ENCODE measurements at regions not wholly inside any gene's neighbourhood (a gene's known extent, or its start where the extent isn't known, plus 50 kb on each side); places are given as distances from the start of the nearest gene placed in this dataset.

GRCh38 chr18:29009250-29009803 is 832.4 kb upstream of the CDH2 start:
- no peak overlapping the region for H3K4me3 ChIP-seq (ENCODE audit: low read depth in 1 of 3, low read length in 3 of 3)
- WGBS, 3 donors: 83 to 84% (median 84%) methylated on average over 2 of the region's 2 CpGs
- no peaks in the 10 kb centered on the region for H3K36me3 ChIP-seq (ENCODE audit: control insufficient read depth in 3 of 3, insufficient read depth in 2 of 3, low read depth in 1 of 3, low read length in 3 of 3)
- no peaks in the 10 kb centered on the region for H3K27me3 ChIP-seq (ENCODE audit: control insufficient read depth in 3 of 3, insufficient read depth in 3 of 3, low read length in 3 of 3)
- no peak for DNase-seq
- no peak overlapping the region for H3K27ac ChIP-seq (ENCODE audit: low read depth in 1 of 3, low read length in 2 of 3)
- no peaks in the 10 kb centered on the region for H3K4me1 ChIP-seq (ENCODE audit: control insufficient read depth in 3 of 3, insufficient read depth in 2 of 3, low read depth in 1 of 3, low read length in 2 of 3)
- no peak for FAIRE-seq
- H3K9me3 ChIP-seq (ENCODE audit: control insufficient read depth in 2 of 2, insufficient read depth in 1 of 2, low read depth in 1 of 2, low read length in 1 of 2): no peaks in the 10 kb centered on the region

- DNase-seq (no peak), FAIRE-seq (no peak)
- H3K4me1 ChIP-seq (ENCODE audit: control insufficient read depth in 3 of 3, insufficient read depth in 2 of 3, low read depth in 1 of 3, low read length in 2 of 3): no peaks in the 10 kb centered on the region
- no peaks in the 10 kb centered on the region for H3K27me3 ChIP-seq (ENCODE audit: control insufficient read depth in 3 of 3, insufficient read depth in 3 of 3, low read length in 3 of 3)
- no peaks in the 10 kb centered on the region for H3K9me3 ChIP-seq (ENCODE audit: control insufficient read depth in 2 of 2, insufficient read depth in 1 of 2, low read depth in 1 of 2, low read length in 1 of 2)
- H3K4me3 ChIP-seq (ENCODE audit: low read depth in 1 of 3, low read length in 3 of 3): no peak overlapping the region
- no peak overlapping the region for H3K27ac ChIP-seq (ENCODE audit: low read depth in 1 of 3, low read length in 2 of 3)
- WGBS, 3 donors: 77 to 89% (median 85%) methylated on average over 1 of the region's 1 CpG
- H3K36me3 ChIP-seq (ENCODE audit: control insufficient read depth in 3 of 3, insufficient read depth in 2 of 3, low read depth in 1 of 3, low read length in 3 of 3): no peaks in the 10 kb centered on the region
These were observed 831.9 kb upstream of the CDH2 start for GRCh38 chr18:29008809-29009208.

- Histone ChIP-seq H3K36me3 (ENCODE audit: control insufficient read depth in 3 of 3, insufficient read depth in 2 of 3, low read depth in 1 of 3, low read length in 3 of 3) (no peaks in the 10 kb centered on the region), H3K4me3 (ENCODE audit: low read depth in 1 of 3, low read length in 3 of 3) (no peak overlapping the region), H3K27ac (ENCODE audit: low read depth in 1 of 3, low read length in 2 of 3) (no peak overlapping the region), H3K4me1 (ENCODE audit: control insufficient read depth in 3 of 3, insufficient read depth in 2 of 3, low read depth in 1 of 3, low read length in 2 of 3) (no peaks in the 10 kb centered on the region), H3K9me3 (ENCODE audit: control insufficient read depth in 2 of 2, insufficient read depth in 1 of 2, low read depth in 1 of 2, low read length in 1 of 2) (no peaks in the 10 kb centered on the region), H3K27me3 (ENCODE audit: control insufficient read depth in 3 of 3, insufficient read depth in 3 of 3, low read length in 3 of 3) (no peaks in the 10 kb centered on the region)
- FAIRE-seq: no peak
- WGBS, 3 donors: 64 to 82% (median 68%) methylated on average over 2 of the region's 2 CpGs
- no peak for DNase-seq
These were observed 831.2 kb upstream of the CDH2 start for GRCh38 chr18:29007986-29008654.

- no peak for DNase-seq
- WGBS, 3 donors: 0 to 8% (median 4%) methylated on average over 1 of the region's 1 CpG
- FAIRE-seq: no peak
These were observed 828.0 kb upstream of the CDH2 start for GRCh38 chr18:29004921-29005320.

GRCh38 chr18:29003194-29003593 is 826.3 kb upstream of the CDH2 start:
- Histone ChIP-seq H3K36me3 (ENCODE audit: control insufficient read depth in 3 of 3, insufficient read depth in 2 of 3, low read depth in 1 of 3, low read length in 3 of 3) (no peaks in the 10 kb centered on the region), H3K4me1 (ENCODE audit: control insufficient read depth in 3 of 3, insufficient read depth in 2 of 3, low read depth in 1 of 3, low read length in 2 of 3) (no peaks in the 10 kb centered on the region), H3K4me3 (ENCODE audit: low read depth in 1 of 3, low read length in 3 of 3) (no peak overlapping the region), H3K27me3 (ENCODE audit: control insufficient read depth in 3 of 3, insufficient read depth in 3 of 3, low read length in 3 of 3) (no peaks in the 10 kb centered on the region), H3K27ac (ENCODE audit: low read depth in 1 of 3, low read length in 2 of 3) (no peak overlapping the region), H3K9me3 (ENCODE audit: control insufficient read depth in 2 of 2, insufficient read depth in 1 of 2, low read depth in 1 of 2, low read length in 1 of 2) (no peaks in the 10 kb centered on the region)
- DNase-seq (no peak), FAIRE-seq (no peak)
- 44 to 62% (median 55%) methylated on average over 2 of the region's 2 CpGs for WGBS, 3 donors

More at GRCh38 chr18:29004921-29005320, 828.0 kb upstream of the CDH2 start:
- Histone ChIP-seq H3K9me3 (ENCODE audit: control insufficient read depth in 2 of 2, insufficient read depth in 1 of 2, low read depth in 1 of 2, low read length in 1 of 2) (no peaks in the 10 kb centered on the region), H3K4me3 (ENCODE audit: low read depth in 1 of 3, low read length in 3 of 3) (no peak overlapping the region), H3K4me1 (ENCODE audit: control insufficient read depth in 3 of 3, insufficient read depth in 2 of 3, low read depth in 1 of 3, low read length in 2 of 3) (no peaks in the 10 kb centered on the region), H3K27ac (ENCODE audit: low read depth in 1 of 3, low read length in 2 of 3) (no peak overlapping the region), H3K27me3 (ENCODE audit: control insufficient read depth in 3 of 3, insufficient read depth in 3 of 3, low read length in 3 of 3) (no peaks in the 10 kb centered on the region), H3K36me3 (ENCODE audit: control insufficient read depth in 3 of 3, insufficient read depth in 2 of 3, low read depth in 1 of 3, low read length in 3 of 3) (no peaks in the 10 kb centered on the region)

- H3K4me3 ChIP-seq (ENCODE audit: low read depth in 1 of 3, low read length in 3 of 3): no peak overlapping the region
- no peaks in the 10 kb centered on the region for H3K9me3 ChIP-seq (ENCODE audit: control insufficient read depth in 2 of 2, insufficient read depth in 1 of 2, low read depth in 1 of 2, low read length in 1 of 2)
- WGBS, 3 donors: 53 to 60% (median 56%) methylated on average over 8 of the region's 8 CpGs
- FAIRE-seq (no peak), DNase-seq (no peak)
- no peaks in the 10 kb centered on the region for H3K4me1 ChIP-seq (ENCODE audit: control insufficient read depth in 3 of 3, insufficient read depth in 2 of 3, low read depth in 1 of 3, low read length in 2 of 3)
- no peak overlapping the region for H3K27ac ChIP-seq (ENCODE audit: low read depth in 1 of 3, low read length in 2 of 3)
- no peaks in the 10 kb centered on the region for H3K27me3 ChIP-seq (ENCODE audit: control insufficient read depth in 3 of 3, insufficient read depth in 3 of 3, low read length in 3 of 3)
- H3K36me3 ChIP-seq (ENCODE audit: control insufficient read depth in 3 of 3, insufficient read depth in 2 of 3, low read depth in 1 of 3, low read length in 3 of 3): no peaks in the 10 kb centered on the region
These were observed 825.8 kb upstream of the CDH2 start for GRCh38 chr18:29002747-29003146.

- no peak overlapping the region for H3K4me3 ChIP-seq (ENCODE audit: low read depth in 1 of 3, low read length in 3 of 3)
- FAIRE-seq (no peak), DNase-seq (no peak)
- no peak overlapping the region for H3K27ac ChIP-seq (ENCODE audit: low read depth in 1 of 3, low read length in 2 of 3)
- no peaks in the 10 kb centered on the region for H3K4me1 ChIP-seq (ENCODE audit: control insufficient read depth in 3 of 3, insufficient read depth in 2 of 3, low read depth in 1 of 3, low read length in 2 of 3)
- no peaks in the 10 kb centered on the region for H3K27me3 ChIP-seq (ENCODE audit: control insufficient read depth in 3 of 3, insufficient read depth in 3 of 3, low read length in 3 of 3)
- 81 to 97% (median 87%) methylated on average over 1 of the region's 1 CpG for WGBS, 3 donors
- H3K9me3 ChIP-seq (ENCODE audit: control insufficient read depth in 2 of 2, insufficient read depth in 1 of 2, low read depth in 1 of 2, low read length in 1 of 2): no peaks in the 10 kb centered on the region
- no peaks in the 10 kb centered on the region for H3K36me3 ChIP-seq (ENCODE audit: control insufficient read depth in 3 of 3, insufficient read depth in 2 of 3, low read depth in 1 of 3, low read length in 3 of 3)
These were observed 822.8 kb upstream of the CDH2 start for GRCh38 chr18:28999726-29000125.

- H3K4me1 ChIP-seq (ENCODE audit: control insufficient read depth in 3 of 3, insufficient read depth in 2 of 3, low read depth in 1 of 3, low read length in 2 of 3): no peaks in the 10 kb centered on the region
- H3K27me3 ChIP-seq (ENCODE audit: control insufficient read depth in 3 of 3, insufficient read depth in 3 of 3, low read length in 3 of 3): no peaks in the 10 kb centered on the region
- no peak overlapping the region for H3K4me3 ChIP-seq (ENCODE audit: low read depth in 1 of 3, low read length in 3 of 3)
- no peaks in the 10 kb centered on the region for H3K36me3 ChIP-seq (ENCODE audit: control insufficient read depth in 3 of 3, insufficient read depth in 2 of 3, low read depth in 1 of 3, low read length in 3 of 3)
- no peak overlapping the region for H3K27ac ChIP-seq (ENCODE audit: low read depth in 1 of 3, low read length in 2 of 3)
- DNase-seq (no peak), FAIRE-seq (no peak)
- H3K9me3 ChIP-seq (ENCODE audit: control insufficient read depth in 2 of 2, insufficient read depth in 1 of 2, low read depth in 1 of 2, low read length in 1 of 2): no peaks in the 10 kb centered on the region
These were observed 818.4 kb upstream of the CDH2 start for GRCh38 chr18:28995319-28995718.

GRCh38 chr18:28984731-28985130 is 807.8 kb upstream of the CDH2 start:
- DNase-seq: no peak
- H3K27ac ChIP-seq (ENCODE audit: low read depth in 1 of 3, low read length in 2 of 3): no peak overlapping the region
- no peaks in the 10 kb centered on the region for H3K27me3 ChIP-seq (ENCODE audit: control insufficient read depth in 3 of 3, insufficient read depth in 3 of 3, low read length in 3 of 3)
- 19 to 37% (median 23%) methylated on average over 1 of the region's 1 CpG for WGBS, 3 donors
- H3K36me3 ChIP-seq (ENCODE audit: control insufficient read depth in 3 of 3, insufficient read depth in 2 of 3, low read depth in 1 of 3, low read length in 3 of 3): no peaks in the 10 kb centered on the region
- H3K4me1 ChIP-seq (ENCODE audit: control insufficient read depth in 3 of 3, insufficient read depth in 2 of 3, low read depth in 1 of 3, low read length in 2 of 3): no peaks in the 10 kb centered on the region
- no peak overlapping the region for H3K4me3 ChIP-seq (ENCODE audit: low read depth in 1 of 3, low read length in 3 of 3)
- no peaks in the 10 kb centered on the region for H3K9me3 ChIP-seq (ENCODE audit: control insufficient read depth in 2 of 2, insufficient read depth in 1 of 2, low read depth in 1 of 2, low read length in 1 of 2)
- no peak for FAIRE-seq

Data from small intestine (tissue), 7 donors.